HG02885 (cell line): ENCODE measurements at regions not wholly inside any gene's neighbourhood (a gene's known extent, or its start where the extent isn't known, plus 50 kb on each side); places are given as distances from the start of the nearest gene placed in this dataset.

Experiments
- ATAC-seq: cut with Tn5 transposase; IDR thresholded peaks from one replicate; pipeline ENCODE4 v1.9.1; 2021; ENCODE audit warnings: mild to moderate bottlenecking; ENCODE audit not compliant: unreplicated experiment, poor library complexity

DNA sequence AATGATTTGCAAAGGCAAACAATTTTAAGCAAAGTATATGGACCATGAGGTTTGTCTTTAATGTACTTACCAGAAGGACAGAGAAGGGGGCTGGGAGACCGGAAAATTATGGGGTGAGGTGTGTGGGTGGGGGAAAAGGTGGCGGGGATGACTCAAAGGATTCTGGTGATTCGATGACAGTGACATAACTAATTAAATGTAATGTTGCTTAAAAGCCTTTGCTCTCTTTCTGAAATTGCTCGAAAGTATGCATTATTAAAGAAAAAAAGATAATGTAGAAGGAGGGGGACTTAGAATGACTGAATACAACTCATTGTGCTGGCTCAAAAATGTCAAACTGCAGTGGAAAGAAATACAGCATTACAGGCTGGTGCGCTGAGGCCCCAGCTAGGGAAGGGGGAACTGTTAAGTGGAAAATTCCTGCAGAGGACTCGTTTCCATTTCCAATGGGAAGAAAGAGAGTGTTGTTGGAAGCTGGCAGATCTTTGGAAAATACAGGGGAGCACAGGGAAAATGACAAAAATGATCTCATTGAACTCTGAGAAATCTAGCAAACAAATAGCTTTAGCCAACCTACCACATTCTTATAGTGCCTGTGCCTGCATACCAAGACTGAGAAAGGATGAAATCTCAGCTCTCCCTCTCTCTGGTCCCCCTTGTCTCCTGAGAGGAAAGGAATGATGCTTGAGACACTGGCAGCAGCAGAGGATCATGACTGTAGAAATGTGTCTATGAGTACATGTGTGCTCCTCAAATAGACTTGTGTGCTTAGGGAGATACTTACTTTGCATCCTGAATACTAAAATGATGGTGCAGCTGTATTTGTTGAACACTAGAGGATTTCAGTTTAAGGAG, 632.4 kb downstream of the NYAP2 start:
- ATAC-seq: no peak

DNA sequence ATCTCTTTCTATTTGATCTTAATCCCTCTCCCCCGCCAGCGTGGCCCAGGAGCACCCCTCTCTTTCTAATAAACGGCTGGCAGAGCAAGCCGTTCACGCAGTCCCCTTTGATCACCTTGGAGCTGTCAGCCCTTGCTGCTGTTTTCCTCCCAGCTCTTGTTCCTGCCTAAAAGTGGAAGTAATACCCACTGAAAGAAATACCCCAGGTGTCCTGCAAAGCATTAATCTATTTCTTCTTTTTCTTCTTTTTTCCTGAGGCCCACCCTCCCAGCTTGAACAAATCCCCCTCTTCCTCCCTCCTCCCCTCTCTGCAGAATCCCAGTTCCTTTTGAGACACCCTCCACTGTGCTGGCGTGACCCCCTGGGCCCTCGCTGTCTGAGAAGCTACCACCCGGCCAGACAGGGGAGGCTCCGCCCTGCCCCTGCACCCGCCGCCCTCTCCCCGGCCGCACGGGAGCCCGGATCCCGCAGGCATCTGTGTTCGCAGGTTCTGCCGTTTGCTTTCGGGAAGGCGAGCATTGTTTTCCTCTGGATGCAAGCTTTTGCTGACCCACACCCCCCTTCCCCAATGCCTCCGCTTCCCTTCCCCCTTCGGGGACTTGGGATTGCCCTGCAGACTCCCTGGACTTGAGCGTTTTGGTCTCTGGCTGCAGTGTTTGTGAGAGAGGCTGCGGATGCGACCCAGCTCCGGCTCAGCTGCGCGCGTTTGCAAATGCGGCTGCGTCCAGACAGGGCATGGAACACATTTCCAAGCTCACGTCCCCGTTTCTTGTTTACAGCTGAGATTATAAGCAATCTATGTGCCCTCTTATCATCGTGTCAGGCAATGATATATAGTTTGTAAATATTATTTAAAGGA, 631.5 kb downstream of the NYAP2 start:
- ATAC-seq: peak; percentile 53

DNA sequence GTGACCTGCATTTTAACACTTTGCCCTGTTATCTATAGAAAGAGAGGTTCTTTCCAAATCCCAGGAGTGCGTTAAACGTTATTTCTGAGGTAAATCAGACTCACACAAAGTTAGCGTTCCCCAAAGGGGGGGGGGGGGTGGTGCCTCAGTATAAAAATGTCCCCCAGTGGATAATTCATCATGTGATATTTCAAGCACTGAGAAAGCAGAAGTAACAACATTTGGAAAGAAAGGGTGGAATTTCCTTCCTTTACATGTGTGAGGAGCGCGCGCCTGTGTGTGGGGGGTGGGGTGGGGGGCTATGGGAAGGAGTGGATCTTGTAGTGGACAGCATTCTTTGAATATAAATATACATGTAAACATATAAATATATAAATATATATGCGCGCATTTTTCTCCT, 630.9 kb downstream of the NYAP2 start:
- no peak for ATAC-seq

DNA sequence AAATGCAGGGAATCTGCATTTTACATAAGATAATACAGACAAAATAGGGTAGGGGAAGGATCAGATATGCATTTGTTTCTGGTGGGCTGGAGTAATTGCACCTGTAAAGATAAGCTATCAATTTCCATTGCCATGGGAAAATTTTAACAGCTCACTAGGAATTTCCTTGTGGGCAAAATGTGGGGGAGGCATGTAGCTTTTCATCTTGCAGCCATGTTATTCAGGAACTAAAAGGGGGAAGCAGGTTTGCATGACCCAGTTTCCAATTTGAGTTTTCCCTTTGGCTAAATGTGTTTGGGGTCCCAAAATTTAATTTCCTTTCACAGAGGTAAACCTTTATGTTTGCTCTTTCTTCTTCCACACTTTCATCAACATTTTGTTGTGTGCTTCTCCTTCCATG, 624.4 kb downstream of the NYAP2 start:
- no peak for ATAC-seq

DNA sequence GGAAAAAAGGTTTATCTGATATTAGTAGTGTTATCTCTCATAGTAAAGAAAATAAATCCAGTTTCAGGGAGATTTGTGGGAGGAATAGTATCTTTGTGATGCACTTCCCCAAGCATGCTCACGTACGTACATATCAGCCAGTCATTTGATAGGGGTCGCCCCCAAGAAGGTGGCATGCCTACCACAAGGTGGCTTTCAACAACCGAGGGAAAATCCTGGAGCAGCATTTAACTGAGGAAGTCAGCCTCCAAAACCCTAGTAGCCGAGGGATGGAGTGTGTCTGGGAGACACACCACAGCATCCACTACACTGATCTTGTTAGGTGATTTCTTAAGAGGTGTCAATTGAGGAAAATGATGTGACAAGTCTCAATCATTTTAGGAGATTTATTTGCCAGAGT, 623.9 kb downstream of the NYAP2 start:
- no peak for ATAC-seq

DNA sequence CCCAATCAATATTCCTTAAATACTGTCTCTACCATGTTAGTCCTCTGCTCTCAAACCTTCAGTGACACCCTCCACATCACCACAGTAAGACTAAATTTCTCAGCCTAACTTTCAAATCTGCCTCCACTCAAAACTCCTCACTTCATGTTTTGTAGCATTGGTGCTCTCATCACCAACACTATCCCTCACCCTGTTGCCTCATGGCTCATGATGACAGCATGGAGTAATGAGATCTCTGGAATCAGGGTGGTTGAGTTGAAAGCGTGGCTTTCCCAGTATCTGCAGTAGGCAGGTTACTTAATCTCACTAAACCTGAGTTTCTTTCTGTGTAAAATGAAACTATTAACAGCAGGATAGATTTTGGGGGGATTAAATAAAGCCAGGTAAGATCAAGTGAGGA, 621.4 kb downstream of the NYAP2 start:
- ATAC-seq: no peak

DNA sequence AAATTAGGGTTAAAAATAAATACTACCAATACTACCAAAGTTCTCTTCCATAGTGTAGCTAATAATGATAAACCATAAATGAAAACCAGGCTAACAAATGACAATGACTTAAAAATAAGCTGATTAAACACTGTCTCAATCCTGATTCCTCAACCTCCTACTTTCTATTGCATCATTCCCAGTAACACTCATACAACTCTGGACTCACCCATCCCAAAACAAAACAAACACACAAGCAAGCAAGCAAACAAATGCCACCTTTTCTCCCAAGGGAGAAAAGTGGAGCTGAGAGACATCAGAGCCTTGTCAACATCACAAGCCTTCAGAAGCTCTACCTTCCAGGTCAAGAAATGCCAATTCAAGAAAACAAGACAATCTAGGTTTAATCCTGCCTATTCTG, 620.7 kb downstream of the NYAP2 start:
- no peak for ATAC-seq

DNA sequence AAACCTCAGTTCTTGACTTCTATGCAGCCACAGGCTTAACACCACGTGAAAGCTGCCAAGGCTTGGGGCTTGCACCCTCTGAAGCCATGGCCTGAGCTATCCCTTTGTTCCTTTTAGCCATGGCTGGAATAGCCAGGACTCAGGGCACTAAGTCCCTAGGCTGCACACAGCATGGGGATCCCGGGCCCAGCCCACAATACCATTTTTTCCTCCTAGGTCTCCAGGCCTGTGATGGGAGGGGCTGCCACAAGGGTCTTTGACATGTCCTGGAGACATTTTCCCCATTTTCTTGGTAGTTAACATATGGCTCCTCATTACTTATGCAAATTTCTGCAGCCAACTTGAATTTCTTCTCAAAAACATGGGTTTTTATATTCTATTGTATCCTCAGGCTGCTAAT, 619.1 kb downstream of the NYAP2 start:
- no peak for ATAC-seq

DNA sequence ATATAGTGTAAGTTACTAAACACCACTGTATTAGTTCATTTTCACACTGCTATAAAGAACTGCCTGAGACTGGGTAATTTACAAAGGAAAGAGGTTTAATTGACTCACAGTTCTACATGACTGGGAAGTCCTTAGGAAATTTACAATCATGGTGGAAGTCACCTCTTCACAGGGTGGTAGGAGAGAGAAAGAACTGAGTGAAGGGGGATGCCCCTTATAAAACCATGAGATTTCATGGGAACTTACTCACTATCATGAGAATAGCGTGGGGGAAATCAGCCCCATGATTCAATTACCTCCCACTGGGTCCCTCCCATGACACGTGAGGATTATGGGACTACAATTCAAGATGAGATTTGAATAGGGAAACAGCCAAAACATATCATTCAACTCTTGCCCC, 618.0 kb downstream of the NYAP2 start:
- no peak for ATAC-seq

DNA sequence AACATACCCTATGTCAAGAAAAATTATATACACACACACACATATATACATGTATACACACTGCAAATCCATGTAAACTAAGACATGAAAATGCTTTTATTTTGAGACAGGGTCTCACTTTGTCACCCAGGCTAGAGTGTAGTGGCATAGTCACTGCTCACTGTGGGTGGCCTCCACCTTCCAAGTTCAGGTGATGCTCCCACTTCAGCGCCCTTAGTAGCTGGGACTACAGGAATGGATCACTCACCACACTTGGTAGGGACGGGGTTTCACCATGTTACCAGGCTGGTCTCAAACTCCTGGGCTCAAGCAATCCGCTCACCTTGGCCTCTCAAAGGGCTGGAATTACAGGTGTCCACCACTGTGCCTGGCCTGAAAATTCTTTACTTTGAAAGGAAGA, 617.6 kb downstream of the NYAP2 start:
- ATAC-seq: no peak

DNA sequence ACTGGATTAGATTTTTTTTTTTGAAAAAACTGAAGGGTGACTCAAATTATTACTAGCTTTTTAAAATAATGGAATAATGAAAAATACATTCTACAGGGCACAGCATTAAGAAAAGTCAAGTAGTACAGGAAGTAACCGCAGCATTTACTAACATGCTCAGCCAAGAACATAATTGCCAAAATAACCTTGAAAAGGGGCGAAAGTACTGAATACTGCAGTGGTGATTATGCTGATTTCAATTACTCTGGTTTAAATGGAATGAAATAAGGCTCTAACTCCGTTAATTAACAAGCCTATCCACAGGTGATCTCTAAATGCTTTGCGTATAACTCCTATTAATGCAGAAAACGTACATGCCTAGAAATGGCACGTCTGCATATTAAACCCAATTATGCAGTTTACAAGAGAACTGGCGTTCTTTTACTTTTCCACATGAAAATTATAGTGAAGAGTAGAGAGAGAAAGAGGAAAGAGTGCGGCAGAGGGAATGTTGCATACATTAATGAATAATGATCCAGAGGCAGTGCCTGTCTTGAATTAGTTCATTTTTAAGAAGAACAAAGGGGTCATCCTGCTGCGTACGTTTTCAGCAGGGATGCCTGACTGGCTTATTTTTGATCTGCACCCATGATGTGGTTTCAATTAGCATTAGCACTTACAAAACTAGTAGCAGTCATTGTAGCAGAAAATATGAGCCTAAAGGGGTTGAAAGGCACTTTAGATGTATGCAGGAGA, 612.4 kb downstream of the NYAP2 start:
- ATAC-seq: no peak

DNA sequence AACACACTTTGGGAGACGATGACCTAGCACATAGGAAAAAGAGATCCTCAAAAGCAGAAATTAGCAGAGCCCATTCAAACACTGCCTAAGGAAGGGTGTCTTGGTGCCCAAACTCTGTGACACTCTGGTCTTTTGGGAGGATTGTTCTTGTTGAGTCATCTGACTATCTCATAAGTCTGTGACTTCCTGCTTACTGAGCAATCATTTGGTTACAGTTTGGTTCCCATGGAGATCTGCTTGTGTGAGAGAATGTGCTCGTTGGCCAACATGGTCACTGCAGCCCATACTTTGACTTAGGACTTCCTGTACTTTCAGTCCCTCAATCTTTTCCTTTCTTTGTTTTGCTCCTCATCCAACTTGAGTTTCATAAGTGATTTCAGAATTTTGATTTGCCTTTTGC, 602.9 kb downstream of the NYAP2 start:
- peak; percentile 56 for ATAC-seq

DNA sequence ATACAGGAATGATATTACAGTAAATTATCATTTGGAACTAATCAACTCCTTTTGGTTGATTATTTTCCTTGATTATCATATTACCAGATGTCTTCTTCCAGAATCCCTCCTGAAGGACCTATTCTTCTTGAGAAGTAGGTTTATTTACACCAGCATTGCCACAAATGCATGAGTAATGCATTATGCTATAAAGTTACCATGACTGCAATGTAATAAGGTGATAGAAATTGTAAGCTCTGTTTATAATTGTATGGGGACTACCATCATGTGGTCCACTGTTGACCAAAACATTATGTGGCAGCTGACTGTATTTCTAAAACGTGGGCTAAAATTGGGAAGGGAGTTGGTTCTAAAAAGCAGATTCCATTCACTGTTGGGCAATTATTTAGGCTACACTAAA, 602.2 kb downstream of the NYAP2 start:
- no peak for ATAC-seq

DNA sequence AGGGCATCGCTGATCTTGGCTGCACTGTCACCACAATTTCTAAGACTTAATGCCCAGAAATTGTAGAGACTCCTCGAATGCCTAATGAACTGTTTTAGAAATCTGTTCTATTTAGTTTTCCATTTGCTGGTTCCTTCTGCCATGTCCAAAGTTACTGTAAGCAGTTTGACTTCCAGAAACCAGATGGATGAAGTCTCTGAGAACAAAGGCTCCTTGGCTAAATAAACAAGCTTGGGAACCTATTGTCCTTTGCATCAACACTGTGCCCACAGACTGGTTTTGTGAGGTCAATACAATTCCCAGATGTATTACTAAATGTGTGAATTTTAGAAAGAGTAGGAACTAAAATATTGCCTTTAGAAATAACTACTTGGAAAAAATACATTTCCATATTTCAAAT, 600.2 kb downstream of the NYAP2 start:
- no peak for ATAC-seq

DNA sequence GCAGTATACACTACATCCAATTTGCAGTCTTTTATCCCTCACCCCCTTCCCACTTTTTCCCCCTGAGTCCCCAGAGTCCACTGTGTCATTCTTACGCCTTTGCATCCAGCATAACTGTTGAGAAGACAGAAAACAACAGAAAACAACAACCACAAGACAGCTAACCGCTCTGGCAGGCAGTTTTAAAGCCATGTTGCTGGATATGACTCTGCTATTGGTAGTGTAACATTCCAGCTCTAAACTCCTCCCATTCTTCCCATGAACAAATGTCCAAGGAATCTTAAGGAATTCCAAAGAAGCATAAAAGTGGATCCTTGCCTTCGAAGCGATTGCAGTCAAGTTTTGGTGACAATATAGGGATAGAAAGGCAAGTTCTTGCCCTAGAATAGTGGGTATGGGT, 599.1 kb downstream of the NYAP2 start:
- no peak for ATAC-seq

DNA sequence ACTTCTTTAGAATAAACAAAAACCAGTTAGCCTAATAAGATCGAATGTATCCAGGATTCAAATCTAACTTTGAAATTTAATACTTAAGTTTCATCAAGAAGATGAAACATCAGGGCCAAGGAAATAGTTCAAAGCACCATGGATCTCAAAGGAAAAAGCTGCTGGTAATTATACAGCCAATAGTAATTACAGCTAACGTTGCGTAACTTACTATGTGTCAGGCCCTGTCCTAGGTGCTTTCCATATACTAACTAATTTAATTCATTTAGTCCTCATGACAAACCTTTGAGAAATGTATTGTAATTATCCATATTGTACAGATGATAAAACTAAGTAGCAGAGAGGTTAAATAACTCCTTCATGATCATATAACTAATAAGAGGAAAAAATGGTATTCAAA, 598.6 kb downstream of the NYAP2 start:
- no peak for ATAC-seq

DNA sequence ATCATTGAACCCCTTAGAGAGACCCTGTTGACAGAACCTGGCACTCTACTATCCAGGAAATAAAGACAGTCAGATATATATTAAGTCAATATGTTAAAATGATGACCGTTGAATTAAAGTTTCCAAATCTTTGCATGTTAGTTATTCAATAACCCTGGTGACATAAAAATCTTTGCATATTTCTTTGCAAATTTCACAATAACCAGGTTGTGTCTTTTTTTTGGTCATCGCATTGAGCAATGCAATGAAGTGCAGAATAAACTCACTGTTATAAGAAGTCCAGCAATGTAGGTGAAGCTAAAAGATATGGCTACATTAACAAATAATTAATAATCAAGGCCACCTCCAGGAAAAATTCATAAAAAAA, 596.9 kb downstream of the NYAP2 start:
- no peak for ATAC-seq

DNA sequence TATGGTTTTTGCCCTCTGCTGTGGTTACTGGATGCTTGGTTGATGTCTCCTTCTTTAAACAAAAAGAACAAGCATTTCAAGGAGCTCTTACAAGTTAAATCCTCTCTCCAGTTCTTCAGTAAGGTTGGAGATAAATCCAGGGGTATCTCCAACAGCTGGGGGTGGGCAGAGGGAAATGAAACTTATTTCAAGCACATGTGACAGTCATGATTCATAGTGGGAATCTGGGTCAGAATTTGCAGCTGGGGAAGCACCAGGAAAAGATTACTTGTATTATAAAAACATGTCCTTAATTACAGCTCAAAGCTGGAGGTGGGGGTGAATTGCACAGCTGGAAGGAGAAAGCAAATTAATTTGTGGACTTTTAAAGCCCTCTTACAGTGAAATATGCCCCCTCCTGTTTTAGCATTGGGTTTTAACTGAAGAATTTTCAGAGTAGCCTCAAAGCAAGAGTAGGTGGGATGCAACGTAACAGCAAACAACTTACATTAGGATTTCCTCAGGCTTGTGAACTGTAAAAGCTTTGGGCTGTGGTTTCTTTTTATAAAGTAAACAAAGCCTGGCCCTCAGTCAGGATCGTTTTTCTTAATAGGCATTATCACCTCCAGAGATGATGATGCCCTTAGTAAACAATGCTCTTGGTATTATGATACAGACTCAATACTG, 596.4 kb downstream of the NYAP2 start:
- no peak for ATAC-seq

DNA sequence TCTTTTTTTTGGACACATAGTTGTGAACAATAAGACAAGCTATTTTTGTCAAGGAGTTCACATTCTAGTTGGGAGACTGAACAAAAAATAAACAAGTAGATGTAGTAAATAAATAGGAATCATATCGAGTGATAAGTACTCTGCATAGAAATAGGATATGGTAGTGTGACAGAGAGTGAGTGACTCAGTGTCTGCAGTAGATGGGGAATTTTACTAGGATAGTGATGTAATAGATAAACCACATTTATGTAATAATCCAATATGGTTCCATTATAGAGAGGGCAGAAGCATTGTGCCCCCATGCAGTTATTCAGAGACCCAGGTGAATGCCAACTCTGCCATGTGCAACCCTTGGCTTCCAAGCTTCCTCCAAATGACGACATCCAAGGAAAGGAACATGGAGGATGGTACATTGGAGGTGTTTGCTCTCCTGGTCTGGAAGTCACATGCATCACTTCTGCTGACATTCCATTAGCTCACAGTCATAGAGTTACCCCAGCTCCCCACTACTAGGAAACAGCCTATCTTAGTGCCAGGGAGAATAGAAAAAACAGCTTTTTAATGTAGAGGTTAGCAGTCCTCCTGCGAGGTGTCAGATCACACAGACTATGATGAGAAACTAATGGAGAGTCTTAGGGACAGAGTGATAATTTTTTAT, 595.4 kb downstream of the NYAP2 start:
- ATAC-seq: no peak

DNA sequence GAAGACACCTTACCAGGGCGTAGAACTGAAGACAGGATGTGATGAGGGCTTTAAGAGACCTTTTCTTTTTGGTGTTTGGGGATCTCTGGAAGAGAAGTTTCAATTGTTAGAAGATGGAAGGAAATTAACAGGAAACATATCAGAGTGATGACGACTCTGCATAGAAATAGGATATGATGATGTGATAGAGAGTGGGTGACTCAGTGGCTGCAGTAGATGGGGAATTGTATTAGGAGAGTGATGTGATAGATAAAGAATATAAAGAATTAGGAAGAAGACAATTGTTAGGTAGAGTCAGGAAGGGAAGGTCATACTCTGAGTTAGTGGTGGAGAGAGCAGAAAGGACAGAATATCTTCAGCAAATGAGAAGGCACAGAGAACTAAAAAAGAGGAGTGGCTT, 593.9 kb downstream of the NYAP2 start:
- ATAC-seq: no peak
